ENCODE measurements at regions not wholly inside any gene's neighbourhood (a gene's known extent, or its start where the extent isn't known, plus 50 kb on each side); places are given as distances from the start of the nearest gene placed in this dataset.

- no peaks in the 10 kb centered on the region for H3K9me3 ChIP-seq
- no peak for DNase-seq (ENCODE audit: low spot score in 2 of 2)
- no peak for TF ChIP-seq CTCF (IDR thresholded peaks at IDR 0.05)
- no peak for TF ChIP-seq POLR2A (IDR thresholded peaks at IDR 0.05)
- intact Hi-C loops (cut with DNase I; ENCODE audit: low total_unique reads): no loop called here
- H3K4me3 ChIP-seq: no peak overlapping the region
- H3K27ac ChIP-seq: no peak overlapping the region
- H3K27me3 ChIP-seq: no peaks in the 10 kb centered on the region
- no peaks in the 10 kb centered on the region for H3K36me3 ChIP-seq
- H3K4me1 ChIP-seq: no peaks in the 10 kb centered on the region
Measured at GRCh38 chr21:14718951-14719350, 172.8 kb upstream of the SAMSN1 start.

GRCh38 chr21:14716761-14717396, 170.8 kb upstream of the SAMSN1 start:
- TF ChIP-seq CTCF (IDR thresholded peaks at IDR 0.05): no peak
- TF ChIP-seq POLR2AphosphoS5 (IDR thresholded peaks at IDR 0.05): no peak
- TF ChIP-seq POLR2A (IDR thresholded peaks at IDR 0.05): no peak
- intact Hi-C loops (cut with DNase I; ENCODE audit: low total_unique reads): no loop called here

GRCh38 chr21:14713109-14713508, 167.0 kb upstream of the SAMSN1 start:
- Histone ChIP-seq H3K4me1 (no peaks in the 10 kb centered on the region), H3K9me3 (peaks cover 0 to 12% of the 10 kb centered on the region in 2 donors), H3K27me3 (no peaks in the 10 kb centered on the region), H3K27ac (no peak overlapping the region), H3K4me3 (no peak overlapping the region), H3K36me3 (no peaks in the 10 kb centered on the region)
- DNase-seq (ENCODE audit: low spot score in 2 of 2): no peak
- TF ChIP-seq POLR2A (IDR thresholded peaks at IDR 0.05): no peak
- TF ChIP-seq CTCF (IDR thresholded peaks at IDR 0.05): no peak
- TF ChIP-seq POLR2AphosphoS5 (IDR thresholded peaks at IDR 0.05): no peak
- intact Hi-C loops (cut with DNase I; ENCODE audit: low total_unique reads): no loop called here

More at GRCh38 chr21:14716761-14717396, 170.8 kb upstream of the SAMSN1 start:
- DNase-seq (ENCODE audit: low spot score in 2 of 2): no peak
- Histone ChIP-seq H3K4me1 (no peaks in the 10 kb centered on the region), H3K36me3 (no peaks in the 10 kb centered on the region), H3K27ac (no peak overlapping the region), H3K27me3 (no peaks in the 10 kb centered on the region), H3K9me3 (peaks cover 0 to 12% of the 10 kb centered on the region in 2 donors), H3K4me3 (no peak overlapping the region)

GRCh38 chr21:14712121-14712715, 166.1 kb upstream of the SAMSN1 start:
- intact Hi-C loops (cut with DNase I; ENCODE audit: low total_unique reads): no loop called here
- no peak for DNase-seq (ENCODE audit: low spot score in 2 of 2)
- no peak overlapping the region for H3K4me3 ChIP-seq
- H3K9me3 ChIP-seq: peaks cover 0 to 12% of the 10 kb centered on the region in 2 donors
- no peaks in the 10 kb centered on the region for H3K36me3 ChIP-seq
- no peak overlapping the region for H3K27ac ChIP-seq
- no peaks in the 10 kb centered on the region for H3K27me3 ChIP-seq
- no peak for TF ChIP-seq CTCF (IDR thresholded peaks at IDR 0.05)
- H3K4me1 ChIP-seq: no peaks in the 10 kb centered on the region

- Histone ChIP-seq H3K4me1 (no peaks in the 10 kb centered on the region), H3K27ac (no peak overlapping the region), H3K4me3 (no peak overlapping the region), H3K27me3 (no peaks in the 10 kb centered on the region), H3K9me3 (peaks cover 0 to 12% of the 10 kb centered on the region in 2 donors), H3K36me3 (no peaks in the 10 kb centered on the region)
- DNase-seq (ENCODE audit: low spot score in 2 of 2): no peak
- TF ChIP-seq CTCF (IDR thresholded peaks at IDR 0.05) (no peak), POLR2AphosphoS5 (IDR thresholded peaks at IDR 0.05) (no peak), POLR2A (IDR thresholded peaks at IDR 0.05) (no peak)
- intact Hi-C loops (cut with DNase I; ENCODE audit: low total_unique reads): no loop called here
Measured at GRCh38 chr21:14711287-14711686, 165.2 kb upstream of the SAMSN1 start.
